SK-N-SH treated with all-trans-retinoic acid at 6 μM for 48 hours (cell line): ENCODE measurements at regions not wholly inside any gene's neighbourhood (a gene's known extent, or its start where the extent isn't known, plus 50 kb on each side); places are given as distances from the start of the nearest gene placed in this dataset.

Source experiments
- ATAC-seq: fragments of 200-7000 bp; cut with Tn5 transposase; 3 replicates; pipeline ENCODE4 v1.9.1; 2020; ENCODE audit warnings: mild to moderate bottlenecking, moderate library complexity
- ARNTL ChIP-seq: fragments of 450-650 bp; formaldehyde crosslinking; IDR thresholded peaks from 2 replicates; pipeline ENCODE4 v1.5.0; 2020; ENCODE audit warnings: low read depth, mild to moderate bottlenecking, moderate library complexity, borderline replicate concordance
- BACH2 ChIP-seq: fragments of 250-450 bp; sonication (Bioruptor Pico); IDR thresholded peaks from 2 replicates; pipeline ENCODE4 v1.9.0; 2021; ENCODE audit warnings: mild to moderate bottlenecking, borderline replicate concordance
- CREB5 ChIP-seq: fragments of 250-450 bp; sonication (Bioruptor Pico); IDR thresholded peaks from 2 replicates; pipeline ENCODE4 v1.5.1; 2020; ENCODE audit warnings: low read depth, mild to moderate bottlenecking, moderate library complexity
- CSDC2 ChIP-seq: fragments of 250-450 bp; sonication (Bioruptor Pico); IDR thresholded peaks from 2 replicates; pipeline ENCODE4 v1.5.0; 2020; ENCODE audit warnings: mild to moderate bottlenecking, moderate library complexity
- CSRNP3 ChIP-seq: fragments of 250-450 bp; sonication (Bioruptor Pico); IDR thresholded peaks from 2 replicates; pipeline ENCODE4 v1.5.1; 2021; ENCODE audit warnings: mild to moderate bottlenecking, moderate library complexity
- GLIS3 ChIP-seq: fragments of 250-450 bp; sonication (Bioruptor Pico); IDR thresholded peaks from 2 replicates; pipeline ENCODE4 v1.5.0; 2020; ENCODE audit warnings: mild to moderate bottlenecking, moderate library complexity
- OSR1 ChIP-seq: fragments of 250-450 bp; sonication (Bioruptor Pico); IDR thresholded peaks from 2 replicates; pipeline ENCODE4 v1.8.0; 2022; ENCODE audit warnings: moderate library complexity, mild to moderate bottlenecking, inconsistent platforms
- PATZ1 ChIP-seq: fragments of 250-450 bp; sonication (Bioruptor Pico); IDR thresholded peaks from 2 replicates; pipeline ENCODE4 v1.8.0; 2020; ENCODE audit warnings: mild to moderate bottlenecking, moderate library complexity, borderline replicate concordance
- POU6F1 ChIP-seq: fragments of 250-450 bp; sonication (Bioruptor Pico); IDR thresholded peaks from 2 replicates; pipeline ENCODE4 v1.8.0; 2021; ENCODE audit warnings: low read depth, mild to moderate bottlenecking, moderate library complexity, borderline replicate concordance
- PPARA ChIP-seq: fragments of 250-450 bp; sonication (Bioruptor Pico); IDR thresholded peaks from 2 replicates; pipeline ENCODE4 v1.5.0; 2020; ENCODE audit warnings: mild to moderate bottlenecking, borderline replicate concordance
- RARB ChIP-seq: fragments of 250-450 bp; sonication (Bioruptor Pico); IDR thresholded peaks from 2 replicates; pipeline ENCODE4 v1.8.0; 2021; ENCODE audit warnings: mild to moderate bottlenecking, moderate library complexity
- SNAI2 ChIP-seq: fragments of 250-450 bp; sonication (Bioruptor Pico); IDR thresholded peaks from 2 replicates; pipeline ENCODE4 v1.5.0; 2020; ENCODE audit warnings: mild to moderate bottlenecking, moderate library complexity
- TCF4 ChIP-seq: fragments of 250-450 bp; sonication (Bioruptor Pico); IDR thresholded peaks from 2 replicates; pipeline ENCODE4 v1.8.0; 2021; ENCODE audit warnings: mild to moderate bottlenecking, moderate library complexity, borderline replicate concordance
- TOX ChIP-seq: fragments of 250-450 bp; sonication (Bioruptor Pico); IDR thresholded peaks from 2 replicates; pipeline ENCODE4 v1.8.0; 2021; ENCODE audit warnings: mild to moderate bottlenecking, moderate library complexity, borderline replicate concordance
- ZC3H10 ChIP-seq: fragments of 250-450 bp; sonication (Bioruptor Pico); IDR thresholded peaks from 2 replicates; pipeline ENCODE4 v1.5.1; 2021; ENCODE audit warnings: mild to moderate bottlenecking, moderate library complexity
- ZFP3 ChIP-seq: fragments of 250-450 bp; sonication (Bioruptor Pico); IDR thresholded peaks from 2 replicates; pipeline ENCODE4 v1.5.0; 2020; ENCODE audit warnings: mild to moderate bottlenecking, moderate library complexity
- ZFP30 ChIP-seq: fragments of 450-650 bp; formaldehyde crosslinking; IDR thresholded peaks from 2 replicates; pipeline ENCODE4 v1.5.0; 2022; ENCODE audit warnings: mild to moderate bottlenecking, moderate library complexity
- ZNF565 ChIP-seq: fragments of 450-650 bp; formaldehyde crosslinking; conservative IDR thresholded peaks from 2 replicates; pipeline ENCODE4 v1.5.0; 2020; ENCODE audit warnings: low read depth, mild to moderate bottlenecking, moderate library complexity
- ZNF8 ChIP-seq: fragments of 450-650 bp; formaldehyde crosslinking; IDR thresholded peaks from 2 replicates; pipeline ENCODE4 v1.5.0; 2020; ENCODE audit warnings: mild to moderate bottlenecking, moderate library complexity

GRCh38 chr18:59768409-59768808 lies 71.2 kb upstream of the CCBE1 start:
- no peak for ATAC-seq
- TF ChIP-seq ZNF565 (CRISPR knock-in tag) (no peak), BACH2 (CRISPR knock-in tag) (no peak), ZFP30 (CRISPR knock-in tag) (no peak), TCF4 (CRISPR knock-in tag) (no peak), TOX (CRISPR knock-in tag) (no peak), POU6F1 (CRISPR knock-in tag) (no peak), OSR1 (CRISPR knock-in tag) (no peak), RARB (CRISPR knock-in tag) (no peak), PATZ1 (CRISPR knock-in tag) (no peak), ZC3H10 (no peak), GLIS3 (no peak), SNAI2 (CRISPR knock-in tag) (no peak), ZNF8 (CRISPR knock-in tag) (no peak), CSRNP3 (no peak)

GRCh38 chr18:59767732-59768131 lies 70.5 kb upstream of the CCBE1 start:
- ATAC-seq = no peak
- no peak for TF ChIP-seq ZFP30 (CRISPR knock-in tag)
- TF ChIP-seq ZNF8 (CRISPR knock-in tag) = no peak
- no peak for TF ChIP-seq SNAI2 (CRISPR knock-in tag)
- no peak for TF ChIP-seq CSDC2 (CRISPR knock-in tag)
- no peak for TF ChIP-seq OSR1 (CRISPR knock-in tag)
- TF ChIP-seq GLIS3 = no peak
- TF ChIP-seq ZFP3 (CRISPR knock-in tag) = no peak
- TF ChIP-seq TOX (CRISPR knock-in tag) = no peak
- TF ChIP-seq, all 23 proteins: peak for 0

GRCh38 chr18:59765343-59765742 lies 68.1 kb upstream of the CCBE1 start:
- no peak for ATAC-seq
- TF ChIP-seq CSDC2 (CRISPR knock-in tag) (no peak), RARB (CRISPR knock-in tag) (no peak), ZNF565 (CRISPR knock-in tag) (no peak), ZFP3 (CRISPR knock-in tag) (no peak), SNAI2 (CRISPR knock-in tag) (no peak), OSR1 (CRISPR knock-in tag) (no peak), CREB5 (no peak), GLIS3 (no peak), CSRNP3 (no peak), TOX (CRISPR knock-in tag) (no peak), POU6F1 (CRISPR knock-in tag) (no peak), BACH2 (CRISPR knock-in tag) (no peak)

- ATAC-seq = no peak
- TF ChIP-seq OSR1 (CRISPR knock-in tag) = no peak
- TF ChIP-seq PPARA = no peak
- TF ChIP-seq ARNTL (CRISPR knock-in tag) = no peak
- no peak for TF ChIP-seq PATZ1 (CRISPR knock-in tag)
- TF ChIP-seq TCF4 (CRISPR knock-in tag) = no peak
- TF ChIP-seq ZFP30 (CRISPR knock-in tag) = no peak
- no peak for TF ChIP-seq ZNF8 (CRISPR knock-in tag)
- TF ChIP-seq CSRNP3 = no peak
- no peak for TF ChIP-seq ZNF565 (CRISPR knock-in tag)
- TF ChIP-seq, all 23 proteins: peak for 0
Measured at GRCh38 chr18:59764281-59764680, 67.1 kb upstream of the CCBE1 start.
